GM10266 (cell line): ENCODE measurements at regions not wholly inside any gene's neighbourhood (a gene's known extent, or its start where the extent isn't known, plus 50 kb on each side); places are given as distances from the start of the nearest gene placed in this dataset.

ENCODE experiments used
- DNase-seq: peaks from one replicate; pipeline ENCODE4 v3.0.0; 2012; ENCODE audit errors: extremely low spot score
- TF ChIP-seq, protein P1 (sequence below): IDR thresholded peaks from 2 replicates; pipeline ENCODE4 v1.5.1; 2012; ENCODE audit warnings: mild to moderate bottlenecking, low read depth; ENCODE audit not compliant: control insufficient read depth, insufficient read depth; ENCODE audit errors: missing control alignments

DNA sequence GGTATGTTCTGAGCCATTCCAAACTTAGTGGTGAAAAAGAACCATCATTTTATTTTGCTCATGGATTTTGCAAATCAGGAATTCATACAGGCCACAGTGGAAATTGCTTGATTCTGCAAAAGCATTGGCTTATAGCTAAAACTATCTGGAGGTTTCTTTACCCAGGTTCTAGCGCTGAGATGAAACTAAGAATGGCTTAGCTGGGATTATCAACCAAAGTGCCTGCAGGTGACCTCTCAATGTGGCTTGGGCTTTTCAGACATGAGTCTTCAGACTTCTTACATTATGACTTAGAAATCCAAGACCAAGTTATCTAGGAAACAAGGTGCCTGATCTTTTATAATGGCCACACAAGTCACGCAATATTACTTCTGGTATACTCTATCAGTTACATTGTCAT lies 140.1 kb downstream of the HGF start:
- DNase-seq: no peak
- TF ChIP-seq, protein P1, sequence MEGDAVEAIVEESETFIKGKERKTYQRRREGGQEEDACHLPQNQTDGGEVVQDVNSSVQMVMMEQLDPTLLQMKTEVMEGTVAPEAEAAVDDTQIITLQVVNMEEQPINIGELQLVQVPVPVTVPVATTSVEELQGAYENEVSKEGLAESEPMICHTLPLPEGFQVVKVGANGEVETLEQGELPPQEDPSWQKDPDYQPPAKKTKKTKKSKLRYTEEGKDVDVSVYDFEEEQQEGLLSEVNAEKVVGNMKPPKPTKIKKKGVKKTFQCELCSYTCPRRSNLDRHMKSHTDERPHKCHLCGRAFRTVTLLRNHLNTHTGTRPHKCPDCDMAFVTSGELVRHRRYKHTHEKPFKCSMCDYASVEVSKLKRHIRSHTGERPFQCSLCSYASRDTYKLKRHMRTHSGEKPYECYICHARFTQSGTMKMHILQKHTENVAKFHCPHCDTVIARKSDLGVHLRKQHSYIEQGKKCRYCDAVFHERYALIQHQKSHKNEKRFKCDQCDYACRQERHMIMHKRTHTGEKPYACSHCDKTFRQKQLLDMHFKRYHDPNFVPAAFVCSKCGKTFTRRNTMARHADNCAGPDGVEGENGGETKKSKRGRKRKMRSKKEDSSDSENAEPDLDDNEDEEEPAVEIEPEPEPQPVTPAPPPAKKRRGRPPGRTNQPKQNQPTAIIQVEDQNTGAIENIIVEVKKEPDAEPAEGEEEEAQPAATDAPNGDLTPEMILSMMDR: no peak

DNA sequence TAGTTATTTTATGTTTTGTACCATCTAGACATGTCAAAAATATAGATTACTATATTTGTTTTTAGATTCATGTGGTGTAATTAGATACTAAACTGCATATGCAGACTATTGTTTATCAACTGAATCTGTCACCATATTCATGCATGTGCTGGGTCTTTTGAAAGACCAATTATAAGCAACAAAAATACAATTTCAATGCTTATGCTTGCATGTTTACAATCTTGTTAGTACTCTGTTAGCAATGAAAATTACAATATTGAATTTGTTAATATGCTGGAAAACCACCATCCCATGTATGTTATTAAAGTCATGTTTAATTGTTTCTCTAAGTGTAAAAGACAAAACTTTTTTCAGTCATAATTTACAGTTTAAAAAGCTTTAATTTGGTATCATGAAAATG lies 140.9 kb downstream of the HGF start:
- DNase-seq: no peak
- TF ChIP-seq, protein P1: no peak

DNA sequence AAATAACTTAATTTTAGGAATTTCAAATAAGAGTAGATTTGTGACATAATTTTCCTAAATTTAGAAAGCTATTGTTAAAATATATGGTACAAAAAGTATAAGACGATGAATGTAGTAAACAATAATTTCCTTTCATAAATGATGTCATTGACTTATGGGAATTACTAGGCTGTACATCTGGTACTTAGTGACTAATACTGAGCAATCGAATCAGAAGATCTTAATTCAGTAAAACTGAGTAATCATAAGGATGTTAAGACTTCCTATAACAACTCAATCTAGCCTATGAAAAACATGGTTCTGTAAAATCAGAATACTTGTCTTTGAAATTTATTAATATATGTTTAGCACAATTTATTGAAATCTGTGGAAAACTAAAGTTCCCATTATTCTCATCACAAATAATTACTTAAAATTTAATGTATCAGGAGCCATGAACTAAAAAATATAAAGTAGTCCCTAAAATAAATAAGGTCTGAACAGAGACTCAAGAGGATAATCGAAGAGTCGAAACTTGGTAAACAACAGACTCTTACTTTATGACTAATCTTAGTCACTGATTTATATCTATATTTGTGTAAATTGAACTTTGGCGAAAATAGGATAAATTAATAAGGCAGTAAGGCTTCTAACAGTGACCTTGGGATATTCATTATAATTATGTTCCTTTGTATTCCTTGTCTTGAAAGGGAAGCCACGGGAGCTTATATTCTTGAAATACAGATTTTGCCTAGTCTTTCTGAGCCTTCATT lies 142.1 kb downstream of the HGF start:
- no peak for DNase-seq
- TF ChIP-seq, protein P1: no peak

DNA sequence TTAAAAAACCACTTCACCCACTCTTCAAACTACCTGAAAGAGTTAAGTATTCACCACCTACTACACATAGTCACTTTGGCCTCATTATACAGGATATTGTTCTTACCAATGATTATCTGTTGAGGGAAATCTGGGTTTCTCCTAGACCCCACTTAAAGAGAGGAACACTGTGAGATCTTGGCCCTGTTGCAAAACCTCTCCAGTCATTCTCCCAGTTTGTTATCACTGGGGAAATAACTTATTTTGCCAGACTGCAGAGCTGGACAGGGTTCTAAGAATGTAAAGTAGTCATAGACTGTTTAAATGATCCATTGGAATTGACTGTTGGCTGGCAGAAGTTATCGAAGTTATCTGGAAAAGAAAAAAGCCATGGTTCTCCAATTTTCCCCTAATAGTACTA lies 143.8 kb downstream of the HGF start:
- DNase-seq: no peak
- TF ChIP-seq, protein P1: no peak

DNA sequence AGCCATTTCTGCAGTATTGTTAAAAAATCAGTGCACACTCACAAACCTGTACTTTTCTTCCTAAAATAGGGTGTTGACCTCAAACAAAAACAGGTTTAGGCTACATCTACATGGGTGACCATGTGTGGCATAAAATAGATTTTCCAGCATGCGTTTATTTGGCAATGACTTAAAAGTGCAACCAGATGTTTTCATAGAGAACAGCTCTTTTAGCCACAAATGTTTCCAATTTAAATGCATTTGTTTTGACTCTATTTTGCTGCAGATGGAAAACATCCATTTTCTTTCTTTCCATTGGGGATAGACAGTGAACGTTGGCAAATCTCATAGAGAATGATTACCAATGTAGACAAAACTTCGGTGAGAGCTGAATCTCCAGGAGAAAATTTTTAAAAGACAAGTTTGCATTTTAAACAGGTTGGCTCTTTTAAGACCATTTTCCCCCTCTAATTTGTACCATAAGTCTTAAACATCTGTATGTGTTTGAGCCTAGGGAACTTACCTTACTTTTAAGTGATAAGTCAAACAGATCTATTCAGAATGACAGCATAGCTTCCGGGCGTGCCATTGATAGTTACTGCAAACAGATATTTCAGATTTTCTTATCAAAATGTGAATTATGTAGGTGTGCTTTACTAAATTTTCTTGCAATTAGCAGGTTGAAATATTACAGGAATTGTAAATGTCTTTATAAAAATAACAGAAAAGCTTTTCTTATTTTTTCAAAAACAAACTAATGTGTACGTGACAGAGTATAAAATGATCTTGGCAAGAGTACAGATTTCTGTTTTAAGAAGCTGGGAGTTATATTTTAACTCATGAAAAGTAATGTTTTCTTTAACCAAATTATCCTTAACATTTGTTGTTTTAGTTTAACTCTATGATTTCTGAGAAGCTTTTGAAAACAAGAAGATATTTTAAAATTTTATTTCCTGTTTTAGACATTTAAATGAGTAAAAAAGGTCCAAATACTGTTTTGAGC lies 144.9 kb downstream of the HGF start:
- no peak for DNase-seq

DNA sequence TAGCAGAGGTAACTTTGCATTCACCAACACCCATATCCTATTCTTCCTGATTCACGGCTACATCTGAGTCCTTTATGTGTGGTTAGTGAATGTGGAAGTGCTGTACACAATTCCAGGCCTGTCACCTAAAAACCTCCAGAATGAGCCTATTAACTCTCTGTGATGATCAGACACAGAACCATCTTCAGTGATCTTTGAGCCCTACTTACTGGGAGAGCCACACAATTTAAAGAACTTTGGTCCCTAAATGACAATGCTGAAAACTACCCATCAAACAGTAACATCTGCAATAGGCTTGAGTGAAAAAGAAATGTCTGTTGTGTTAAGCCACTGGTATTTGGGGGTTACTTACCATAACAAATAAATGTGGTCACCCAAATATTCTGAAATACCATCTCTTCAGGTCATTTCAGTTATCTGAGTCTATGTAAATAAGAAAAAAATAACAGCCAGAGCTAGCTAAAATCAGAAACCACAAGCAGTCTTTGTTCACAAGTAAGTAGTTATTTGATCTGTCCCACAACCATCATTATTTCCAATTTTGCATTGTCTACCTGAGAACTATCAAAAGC lies 145.7 kb downstream of the HGF start:
- TF ChIP-seq, protein P1: no peak
- no peak for DNase-seq

More for the DNA sequence above, 144.9 kb downstream of the HGF start:
- TF ChIP-seq, protein P1: no peak
